ENCODE measurements at regions not wholly inside any gene's neighbourhood (a gene's known extent, or its start where the extent isn't known, plus 50 kb on each side); places are given as distances from the start of the nearest gene placed in this dataset.

DNA sequence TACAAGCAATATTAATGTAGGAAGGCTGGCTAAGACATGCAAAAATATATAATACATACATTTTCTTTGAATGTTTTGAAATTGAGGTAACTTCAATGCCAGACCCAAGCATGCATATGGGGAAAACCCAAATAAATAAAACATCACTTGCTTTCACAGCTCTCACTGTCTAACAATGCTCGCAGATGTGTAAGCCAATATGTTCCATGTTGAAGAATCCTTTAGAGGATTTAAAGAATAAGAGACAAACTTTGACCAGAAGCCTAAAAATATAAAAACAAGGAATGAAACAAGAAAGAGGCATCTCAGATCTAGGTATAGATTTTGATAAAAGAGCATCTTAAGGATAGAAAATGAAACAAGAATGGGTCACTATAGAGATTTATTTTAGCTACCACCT lies 354.2 kb downstream of the CDH10 start:
- Histone ChIP-seq H4K20me1 (replicated peaks; ENCODE audit: control insufficient read depth, insufficient read depth, low read length) (no peaks in the 10 kb centered on the region), H3K27me3 (ENCODE audit: control insufficient read depth in 2 of 2, insufficient read depth in 2 of 2, low read length in 2 of 2) (no peaks in the 10 kb centered on the region), H3K9ac (ENCODE audit: insufficient read depth in 1 of 2, low read depth in 2 of 2, low read length in 2 of 2) (no peak overlapping the region), H3K36me3 (ENCODE audit: control insufficient read depth, insufficient read depth, low read length) (no peaks in the 10 kb centered on the region), H3K9me3 (replicated peaks; ENCODE audit: control insufficient read depth, insufficient read depth, low read depth, low read length) (no peaks in the 10 kb centered on the region; the same call in 1 of the 2 replicates), H3K79me2 (ENCODE audit: control insufficient read depth, insufficient read depth, low read length) (no peaks in the 10 kb centered on the region), H3K9me1 (ENCODE audit: control insufficient read depth, insufficient read depth, low read length) (no peaks in the 10 kb centered on the region), H2AFZ (ENCODE audit: low read depth, low read length) (no peak overlapping the region), H3K4me1 (replicated peaks in 1 of 2; ENCODE audit: control insufficient read depth in 2 of 2, insufficient read depth in 2 of 2, low read length in 2 of 2) (no peaks in the 10 kb centered on the region), H3K4me2 (ENCODE audit: insufficient read depth, low read length) (no peak overlapping the region), H3K27ac (ENCODE audit: extremely low read depth, low read depth, low read length) (no peak overlapping the region), H3K4me3 (no peak overlapping the region)
- FAIRE-seq (no peak), ATAC-seq (no peak), DNase-seq (ENCODE audit: extremely low read depth in 1 of 4, low spot score in 3 of 4) (no peak)
- POLR2A ChIA-PET: no interaction called here
- CTCF ChIA-PET (ENCODE audit: low intra/inter-chr PET ratio): no interaction called here
- BruUV-seq (replicated peaks): no TSS peak
- 0% methylated on average over 1 of the region's 1 CpG for WGBS (ENCODE audit: insufficient coverage, low coverage, missing lambda C conversion rate)
- TF ChIP-seq, protein P1, sequence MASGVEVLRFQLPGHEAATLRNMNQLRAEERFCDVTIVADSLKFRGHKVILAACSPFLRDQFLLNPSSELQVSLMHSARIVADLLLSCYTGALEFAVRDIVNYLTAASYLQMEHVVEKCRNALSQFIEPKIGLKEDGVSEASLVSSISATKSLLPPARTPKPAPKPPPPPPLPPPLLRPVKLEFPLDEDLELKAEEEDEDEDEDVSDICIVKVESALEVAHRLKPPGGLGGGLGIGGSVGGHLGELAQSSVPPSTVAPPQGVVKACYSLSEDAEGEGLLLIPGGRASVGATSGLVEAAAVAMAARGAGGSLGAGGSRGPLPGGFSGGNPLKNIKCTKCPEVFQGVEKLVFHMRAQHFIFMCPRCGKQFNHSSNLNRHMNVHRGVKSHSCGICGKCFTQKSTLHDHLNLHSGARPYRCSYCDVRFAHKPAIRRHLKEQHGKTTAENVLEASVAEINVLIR (CRISPR knock-in tag; IDR thresholded peaks at IDR 0.05): no peak
- TF ChIP-seq ZNF311 (CRISPR knock-in tag; IDR thresholded peaks at IDR 0.05) (no peak), ZNF197 (CRISPR knock-in tag; IDR thresholded peaks at IDR 0.05; ENCODE audit: low read depth) (no peak)
- intact Hi-C loops (cut with micrococcal nuclease): no loop called here
- in situ Hi-C loops (cut with MboI): no loop called here

DNA sequence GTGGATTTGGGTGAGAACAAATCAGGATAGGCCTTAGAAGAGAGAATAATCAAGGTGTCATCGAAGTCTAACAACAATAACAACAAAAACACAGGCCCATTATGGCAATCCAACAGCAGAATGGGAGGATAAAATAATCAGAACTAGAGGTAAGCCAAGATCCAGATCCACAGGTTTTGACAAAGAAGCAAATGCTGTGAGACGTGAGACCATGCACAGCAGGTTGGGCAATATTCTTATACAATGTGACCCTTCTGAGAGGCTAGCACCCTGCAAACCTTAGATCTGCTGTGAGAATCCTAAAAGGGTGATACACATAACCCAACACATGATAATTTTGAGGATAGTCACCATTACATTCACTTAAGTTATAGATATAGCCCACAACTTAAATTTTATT lies 352.9 kb downstream of the CDH10 start:
- 0% methylated on average over 2 of the region's 2 CpGs for WGBS (ENCODE audit: insufficient coverage, low coverage, missing lambda C conversion rate)
- ATAC-seq: no peak
- no peak for TF ChIP-seq POLR3A (IDR thresholded peaks at IDR 0.05; ENCODE audit: borderline replicate concordance, extremely low read depth, insufficient read depth, insufficient read length)
- TF ChIP-seq TSHZ1 (CRISPR knock-in tag; IDR thresholded peaks at IDR 0.05): no peak
- no peak for TF ChIP-seq SRSF9 (IDR thresholded peaks at IDR 0.05; ENCODE audit: borderline replicate concordance, low read depth, low read length)
- TF ChIP-seq HDAC1 (IDR thresholded peaks at IDR 0.05): no peak
- TF ChIP-seq HNRNPUL1 (IDR thresholded peaks at IDR 0.05; ENCODE audit: low read length): no peak
- TF ChIP-seq, protein P2, sequence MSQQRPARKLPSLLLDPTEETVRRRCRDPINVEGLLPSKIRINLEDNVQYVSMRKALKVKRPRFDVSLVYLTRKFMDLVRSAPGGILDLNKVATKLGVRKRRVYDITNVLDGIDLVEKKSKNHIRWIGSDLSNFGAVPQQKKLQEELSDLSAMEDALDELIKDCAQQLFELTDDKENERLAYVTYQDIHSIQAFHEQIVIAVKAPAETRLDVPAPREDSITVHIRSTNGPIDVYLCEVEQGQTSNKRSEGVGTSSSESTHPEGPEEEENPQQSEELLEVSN (IDR thresholded peaks at IDR 0.05; ENCODE audit: borderline replicate concordance in 1 of 2, extremely low read depth in 1 of 2, insufficient read depth in 1 of 2, insufficient read length in 1 of 2, low read depth in 1 of 2, low read length in 1 of 2, poor library complexity in 1 of 2, severe bottlenecking in 1 of 2): no peak
- no peak for TF ChIP-seq YBX1 (IDR thresholded peaks at IDR 0.05)

More for the DNA sequence above, 352.9 kb downstream of the CDH10 start:
- Histone ChIP-seq H3K79me2 (ENCODE audit: control insufficient read depth, insufficient read depth, low read length) (no peaks in the 10 kb centered on the region), H3K9ac (ENCODE audit: insufficient read depth in 1 of 2, low read depth in 2 of 2, low read length in 2 of 2) (no peak overlapping the region), H4K20me1 (replicated peaks; ENCODE audit: control insufficient read depth, insufficient read depth, low read length) (no peaks in the 10 kb centered on the region), H3K36me3 (ENCODE audit: control insufficient read depth, insufficient read depth, low read length) (no peaks in the 10 kb centered on the region), H3K4me2 (ENCODE audit: insufficient read depth, low read length) (no peak overlapping the region), H3K27ac (ENCODE audit: extremely low read depth, low read depth, low read length) (no peak overlapping the region), H3K9me3 (replicated peaks; ENCODE audit: control insufficient read depth, insufficient read depth, low read depth, low read length) (no peaks in the 10 kb centered on the region; the same call in 1 of the 2 replicates), H3K9me1 (ENCODE audit: control insufficient read depth, insufficient read depth, low read length) (no peaks in the 10 kb centered on the region), H3K27me3 (ENCODE audit: control insufficient read depth in 2 of 2, insufficient read depth in 2 of 2, low read length in 2 of 2) (no peaks in the 10 kb centered on the region), H3K4me1 (replicated peaks in 1 of 2; ENCODE audit: control insufficient read depth in 2 of 2, insufficient read depth in 2 of 2, low read length in 2 of 2) (no peaks in the 10 kb centered on the region), H2AFZ (ENCODE audit: low read depth, low read length) (no peak overlapping the region), H3K4me3 (no peak overlapping the region)
- intact Hi-C loops (cut with micrococcal nuclease): no loop called here
- DNase-seq (ENCODE audit: extremely low read depth in 1 of 4, low spot score in 3 of 4) (no peak), FAIRE-seq (no peak)
- POLR2A ChIA-PET: no interaction called here
- CTCF ChIA-PET (ENCODE audit: low intra/inter-chr PET ratio): no interaction called here
- in situ Hi-C loops (cut with MboI): no loop called here
- BruUV-seq (replicated peaks): no TSS peak
